GM21447 (cell line): ENCODE measurements at regions not wholly inside any gene's neighbourhood (a gene's known extent, or its start where the extent isn't known, plus 50 kb on each side); places are given as distances from the start of the nearest gene placed in this dataset.

ENCODE experiments used
- ATAC-seq: cut with Tn5 transposase; IDR thresholded peaks from one replicate; pipeline ENCODE4 v1.9.1; 2021; ENCODE audit not compliant: unreplicated experiment

- ATAC-seq: no peak
These were observed 192.3 kb downstream of the FGFR2 start for GRCh38 chr10:121405953-121406352.

GRCh38 chr10:121406823-121407545, 191.3 kb downstream of the FGFR2 start:
- ATAC-seq: no peak

GRCh38 chr10:121409466-121410104, 188.7 kb downstream of the FGFR2 start:
- ATAC-seq: no peak

- no peak for ATAC-seq
These were observed 187.2 kb downstream of the FGFR2 start for GRCh38 chr10:121411004-121411403.

DNA sequence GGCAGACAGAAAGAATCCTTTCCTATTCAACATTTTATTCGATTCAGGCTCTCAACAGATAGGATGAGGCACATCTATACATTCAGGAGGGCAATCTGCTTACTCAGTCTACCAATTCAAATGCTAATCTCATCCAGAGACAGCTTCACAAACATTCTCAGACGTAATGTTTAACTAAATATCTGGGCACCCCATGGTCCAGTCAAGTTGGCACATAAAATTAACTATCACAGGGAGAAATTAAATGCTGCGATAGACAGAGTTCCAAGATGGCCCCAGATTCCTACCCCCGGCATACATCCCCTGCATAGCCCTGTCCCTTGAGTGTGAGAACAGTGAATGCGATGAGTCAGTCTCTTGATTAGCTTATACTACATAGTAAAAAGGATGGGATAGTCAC, 184.3 kb downstream of the FGFR2 start:
- ATAC-seq: no peak

DNA sequence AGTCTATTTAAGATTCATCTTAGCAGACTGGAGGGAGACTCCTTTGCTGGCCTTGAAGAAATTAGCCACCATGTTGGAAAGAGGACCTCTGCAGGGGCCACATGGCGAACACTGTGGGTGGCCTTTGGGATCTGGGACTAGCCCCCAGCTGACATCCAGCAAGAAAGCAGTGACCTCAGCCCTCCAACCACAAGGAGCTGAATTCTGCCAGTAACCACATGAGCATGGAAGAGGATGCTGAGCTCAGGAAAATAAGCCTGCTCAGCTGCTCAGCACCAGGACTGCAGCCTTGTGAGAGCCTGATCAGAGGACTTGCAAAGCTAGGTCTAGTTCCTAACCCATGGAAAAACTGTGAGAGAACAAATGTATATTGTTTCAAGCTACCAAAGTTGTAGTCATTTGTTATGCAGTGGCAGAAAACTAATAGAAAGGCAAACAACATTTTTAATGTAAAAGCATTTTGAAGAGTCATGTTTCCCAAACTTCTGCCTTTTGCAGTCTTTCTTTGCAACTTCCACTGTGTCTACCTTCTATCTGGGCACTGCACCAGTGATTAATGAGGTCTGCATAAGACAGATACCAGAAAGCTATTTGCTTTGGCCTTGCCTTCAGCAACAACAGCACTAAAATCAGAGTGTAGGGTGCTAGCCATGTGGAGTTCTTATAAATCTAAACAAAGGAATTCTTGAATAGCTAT, 183.7 kb downstream of the FGFR2 start:
- ATAC-seq: no peak

GRCh38 chr10:121415063-121415399, 183.2 kb downstream of the FGFR2 start:
- no peak for ATAC-seq

DNA sequence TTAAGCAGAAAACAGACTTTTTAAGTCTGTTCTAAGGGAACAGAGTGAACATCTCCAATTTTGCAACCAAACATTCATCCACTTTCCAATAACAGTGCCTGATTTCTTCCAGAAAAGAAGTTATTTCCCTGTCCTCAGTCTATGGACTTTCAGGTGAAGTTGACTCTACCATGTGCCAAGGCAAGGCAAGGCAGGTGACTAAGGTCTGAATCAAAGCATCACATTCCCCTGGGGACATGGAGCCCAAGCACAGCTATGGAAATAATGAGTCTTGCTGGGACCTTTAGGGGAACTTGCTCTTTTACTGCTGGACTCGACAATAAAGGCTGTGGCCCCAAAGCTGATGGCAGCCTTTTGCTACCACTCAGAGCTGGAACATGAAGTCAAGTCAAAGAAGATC, 182.2 kb downstream of the FGFR2 start:
- no peak for ATAC-seq

DNA sequence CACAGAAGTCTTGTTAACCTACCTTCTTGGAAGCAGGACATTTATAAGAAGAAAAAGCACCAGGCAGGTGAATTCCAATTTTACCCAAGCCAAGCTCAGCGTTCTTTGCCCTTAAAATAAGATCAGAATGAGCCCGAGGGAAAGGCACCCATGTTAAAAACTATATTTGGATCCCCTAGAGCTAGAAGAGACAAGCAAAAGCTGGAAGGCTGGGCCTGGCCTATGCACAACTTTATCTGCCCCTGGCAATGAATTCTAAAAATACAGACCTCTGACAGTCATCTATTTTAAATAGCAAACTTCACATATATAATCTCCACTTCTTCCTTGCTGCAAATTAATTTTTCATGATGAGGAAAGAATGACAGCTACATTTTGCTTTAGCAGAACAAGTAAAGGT, 180.9 kb downstream of the FGFR2 start:
- ATAC-seq: no peak

- ATAC-seq: no peak
These were observed 180.0 kb downstream of the FGFR2 start for GRCh38 chr10:121418126-121418777.

GRCh38 chr10:121420006-121420405, 178.2 kb downstream of the FGFR2 start:
- no peak for ATAC-seq

GRCh38 chr10:121422096-121422495, 176.1 kb downstream of the FGFR2 start:
- ATAC-seq: no peak

GRCh38 chr10:121425623-121426022, 172.6 kb downstream of the FGFR2 start:
- no peak for ATAC-seq

GRCh38 chr10:121426307-121426706, 171.9 kb downstream of the FGFR2 start:
- ATAC-seq: no peak
